DMS153 treated with DMSO at 0.1 percent for 48 hours (cell line): ENCODE measurements at regions not wholly inside any gene's neighbourhood (a gene's known extent, or its start where the extent isn't known, plus 50 kb on each side); places are given as distances from the start of the nearest gene placed in this dataset.

ENCODE experiments used
- DNase-seq: peaks from one replicate; lab custom pipeline; 2025; ENCODE audit not compliant: unreplicated experiment; lab: John Stamatoyannopoulos, UW

GRCh38 chr5:31098811-31099210, 94.7 kb upstream of the CDH6 start:
- no peak for DNase-seq

GRCh38 chr5:31097851-31098250, 95.6 kb upstream of the CDH6 start:
- DNase-seq: no peak

GRCh38 chr5:31096238-31096865, 97.1 kb upstream of the CDH6 start:
- no peak for DNase-seq

GRCh38 chr5:31095796-31096195, 97.7 kb upstream of the CDH6 start:
- DNase-seq: no peak

- DNase-seq: no peak
These were observed 102.0 kb upstream of the CDH6 start for GRCh38 chr5:31091501-31091900.

- DNase-seq: no peak
These were observed 103.0 kb upstream of the CDH6 start for GRCh38 chr5:31090467-31090866.

GRCh38 chr5:31086839-31087415, 106.6 kb upstream of the CDH6 start:
- no peak for DNase-seq

- DNase-seq: no peak
These were observed 108.6 kb upstream of the CDH6 start for GRCh38 chr5:31084871-31085270.

GRCh38 chr5:31083364-31083763, 110.1 kb upstream of the CDH6 start:
- DNase-seq: no peak

- DNase-seq: no peak
These were observed 113.8 kb upstream of the CDH6 start for GRCh38 chr5:31079668-31080067.

GRCh38 chr5:31078956-31079355, 114.5 kb upstream of the CDH6 start:
- DNase-seq: no peak

- DNase-seq: no peak
These were observed 117.5 kb upstream of the CDH6 start for GRCh38 chr5:31075981-31076380.

- no peak for DNase-seq
These were observed 125.2 kb upstream of the CDH6 start for GRCh38 chr5:31068287-31068686.

- DNase-seq: no peak
These were observed 126.7 kb upstream of the CDH6 start for GRCh38 chr5:31066655-31067328.

GRCh38 chr5:31064215-31064614, 129.3 kb upstream of the CDH6 start:
- DNase-seq: no peak

GRCh38 chr5:31062902-31063580, 130.4 kb upstream of the CDH6 start:
- no peak for DNase-seq

- no peak for DNase-seq
These were observed 133.6 kb upstream of the CDH6 start for GRCh38 chr5:31059889-31060288.

- DNase-seq: no peak
These were observed 139.0 kb upstream of the CDH6 start for GRCh38 chr5:31054453-31054852.

GRCh38 chr5:31052937-31053658, 140.4 kb upstream of the CDH6 start:
- no peak for DNase-seq

- DNase-seq: no peak
These were observed 142.2 kb upstream of the CDH6 start for GRCh38 chr5:31051316-31051715.

- DNase-seq: no peak
These were observed 143.4 kb upstream of the CDH6 start for GRCh38 chr5:31049936-31050704.
